ENCODE measurements at regions not wholly inside any gene's neighbourhood (a gene's known extent, or its start where the extent isn't known, plus 50 kb on each side); places are given as distances from the start of the nearest gene placed in this dataset.

DNA sequence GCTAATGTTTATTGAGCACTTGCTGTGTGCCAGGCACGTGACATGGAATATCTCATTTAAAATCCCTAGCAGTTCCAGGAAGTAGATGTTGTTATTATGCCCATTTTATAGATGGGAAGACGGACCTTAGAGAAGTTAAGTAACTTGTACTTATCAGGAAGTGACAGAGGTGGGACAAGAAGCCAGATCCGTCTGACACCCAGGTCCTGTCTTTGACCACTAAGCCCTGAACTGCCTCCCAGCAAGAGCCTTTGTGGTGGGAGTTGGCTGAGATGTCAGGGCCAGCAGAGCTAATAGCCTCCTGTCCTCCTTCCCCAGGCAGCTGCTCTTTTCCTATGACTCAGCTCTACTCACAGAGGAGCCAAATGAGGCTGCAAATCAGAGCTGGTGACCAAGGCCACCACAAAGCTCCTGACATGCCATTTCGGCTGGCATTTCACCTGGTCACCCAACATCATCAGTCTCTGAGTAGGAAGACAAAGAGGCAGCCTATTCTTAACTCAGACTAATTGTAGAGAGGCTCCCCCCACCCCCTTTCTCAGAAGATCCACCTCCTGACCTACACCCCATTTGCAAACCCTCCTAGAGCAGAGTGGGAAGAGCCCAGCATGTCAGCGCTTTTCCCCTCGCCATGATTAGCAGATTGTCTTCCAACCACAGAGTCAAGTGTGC is 175.1 kb upstream of the KIT start:
- DNase-seq (ENCODE audit: low spot score), result no peak
- no peak for TF ChIP-seq CTCF (IDR thresholded peaks at IDR 0.05)
- no peak overlapping the region for H3K4me3 ChIP-seq
- no peak overlapping the region for H3K27ac ChIP-seq

DNA sequence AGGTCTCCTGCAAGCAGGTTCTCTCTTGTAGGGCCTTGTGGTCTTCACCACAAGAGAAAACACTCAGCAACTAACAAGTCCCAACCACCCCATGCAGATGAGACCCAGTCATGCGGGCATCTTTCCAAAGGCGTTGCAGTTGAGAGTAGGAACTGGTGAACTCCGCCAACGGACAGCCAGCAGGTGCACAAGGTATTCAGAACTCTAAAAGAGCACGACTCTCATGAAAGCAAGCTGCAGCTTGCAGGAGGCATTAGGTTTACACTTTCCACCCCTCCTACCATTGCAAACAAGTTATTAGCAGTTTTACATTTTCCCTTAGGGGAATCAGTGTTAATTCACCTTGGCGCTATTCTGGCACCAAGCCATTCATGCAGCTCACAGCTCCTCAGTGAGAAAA is 173.4 kb upstream of the KIT start:
- TF ChIP-seq CTCF (IDR thresholded peaks at IDR 0.05), result no peak
- no peak for DNase-seq (ENCODE audit: low spot score)
- Histone ChIP-seq H3K4me3 (no peak overlapping the region), H3K27ac (no peak overlapping the region)

DNA sequence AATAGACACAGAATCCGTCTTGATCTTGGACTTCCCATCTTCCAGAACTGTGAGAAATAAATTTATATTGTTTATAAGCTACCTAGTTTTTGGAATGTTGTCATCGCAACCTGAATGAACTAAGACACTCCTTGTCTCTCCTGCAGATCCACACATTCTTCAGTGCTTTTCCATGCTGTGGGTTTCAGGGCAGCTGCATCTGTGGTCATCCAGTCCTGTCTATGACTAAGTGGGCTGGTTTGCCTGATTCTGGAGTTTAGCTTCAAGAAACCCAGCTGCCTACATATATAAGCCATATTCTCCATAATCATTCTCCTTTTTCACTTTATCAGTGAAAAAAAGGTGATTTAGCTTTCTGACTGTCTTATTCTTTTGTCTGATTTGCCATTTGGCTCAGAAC is 170.3 kb upstream of the KIT start:
- H3K4me3 ChIP-seq, result no peak overlapping the region
- TF ChIP-seq CTCF (IDR thresholded peaks at IDR 0.05), result no peak
- DNase-seq (ENCODE audit: low spot score), result no peak
- no peak overlapping the region for H3K27ac ChIP-seq

DNA sequence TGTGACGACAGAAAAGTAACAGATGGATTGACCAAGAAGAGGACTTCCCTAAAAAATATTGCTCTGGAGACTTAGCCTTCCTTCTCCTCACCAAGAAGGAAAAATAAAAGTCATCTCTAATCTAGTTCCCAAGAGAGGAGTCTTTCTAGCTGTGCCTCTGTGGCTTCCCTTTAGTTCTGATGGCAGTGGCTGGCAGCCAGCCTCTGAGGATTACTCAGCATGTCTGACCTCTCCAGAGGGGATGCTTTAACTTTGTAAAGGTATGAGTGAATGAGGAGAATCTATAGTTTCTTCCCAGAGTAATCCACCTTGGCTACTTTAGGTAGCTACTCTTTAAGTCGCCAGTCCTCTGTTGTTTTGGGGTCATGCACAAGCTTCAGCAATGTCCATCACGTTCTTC is 163.9 kb upstream of the KIT start:
- no peak overlapping the region for H3K4me3 ChIP-seq
- no peak overlapping the region for H3K27ac ChIP-seq
- DNase-seq (ENCODE audit: low spot score), result no peak
- TF ChIP-seq CTCF (IDR thresholded peaks at IDR 0.05), result no peak

DNA sequence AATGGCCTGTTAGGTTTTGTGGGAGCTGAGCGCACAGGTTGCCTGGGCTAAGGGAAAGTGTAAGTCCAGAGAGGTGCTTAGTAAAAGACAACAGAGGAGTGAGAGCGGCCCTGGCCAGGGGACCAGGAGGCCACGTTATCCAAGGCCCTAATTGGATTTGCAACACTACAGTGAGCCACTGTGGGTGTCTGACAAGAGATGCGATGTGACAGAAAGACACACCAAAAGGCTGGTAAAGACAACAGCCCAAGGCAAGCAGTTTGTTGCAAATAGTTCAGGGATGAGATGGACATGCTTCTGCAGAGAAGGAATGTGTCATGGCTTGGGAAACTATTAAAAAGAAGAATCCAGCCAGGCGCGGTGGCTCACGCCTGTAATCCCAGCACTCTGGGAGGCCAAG is 162.7 kb upstream of the KIT start:
- Histone ChIP-seq H3K4me3 (no peak overlapping the region), H3K27ac (no peak overlapping the region)
- no peak for DNase-seq (ENCODE audit: low spot score)
- no peak for TF ChIP-seq CTCF (IDR thresholded peaks at IDR 0.05)

- Histone ChIP-seq H3K4me3 (no peak overlapping the region), H3K27ac (no peak overlapping the region)
- DNase-seq (ENCODE audit: low spot score), result no peak
- TF ChIP-seq CTCF (IDR thresholded peaks at IDR 0.05), result no peak
These were observed 162.1 kb upstream of the KIT start for GRCh38 chr4:54495641-54496040.

GRCh38 chr4:54496412-54496811 is 161.3 kb upstream of the KIT start:
- TF ChIP-seq CTCF (IDR thresholded peaks at IDR 0.05), result no peak
- no peak for DNase-seq (ENCODE audit: low spot score)
- Histone ChIP-seq H3K4me3 (no peak overlapping the region), H3K27ac (no peak overlapping the region)

All from coronary artery (tissue), 2 donors.